Stimulated activated CD8-positive, alpha-beta memory T cell treated with anti-CD3 and anti-CD28 coated beads, Interleukin-4, amount 100 ng/mL, for 24 hours (primary cell): ENCODE measurements at regions not wholly inside any gene's neighbourhood (a gene's known extent, or its start where the extent isn't known, plus 50 kb on each side); places are given as distances from the start of the nearest gene placed in this dataset.

ENCODE experiments used
- DNase-seq: peaks from one replicate; pipeline ENCODE4 v3.0.0-alpha.2; 2020; ENCODE audit warnings: low read depth

DNA sequence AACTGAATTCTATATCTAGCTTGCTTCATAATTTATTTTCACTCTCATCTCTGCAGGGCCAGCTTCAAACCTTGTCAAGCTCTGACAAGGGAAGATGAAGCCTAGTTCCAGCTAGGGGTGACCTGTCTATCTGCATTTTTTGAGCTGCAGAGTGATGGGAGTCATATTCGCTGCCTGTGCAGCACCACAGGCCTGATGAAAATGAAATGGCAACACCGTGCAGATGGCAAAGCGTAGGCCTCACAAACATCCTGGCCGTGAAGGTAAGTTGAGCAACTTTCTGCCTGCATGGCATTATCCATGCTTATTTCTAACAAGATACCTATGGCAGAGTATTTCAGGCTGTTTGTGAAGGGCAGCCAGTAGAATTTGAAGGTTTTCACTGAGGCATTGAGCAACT, 86.4 kb upstream of the C1QTNF9B start:
- no peak for DNase-seq

DNA sequence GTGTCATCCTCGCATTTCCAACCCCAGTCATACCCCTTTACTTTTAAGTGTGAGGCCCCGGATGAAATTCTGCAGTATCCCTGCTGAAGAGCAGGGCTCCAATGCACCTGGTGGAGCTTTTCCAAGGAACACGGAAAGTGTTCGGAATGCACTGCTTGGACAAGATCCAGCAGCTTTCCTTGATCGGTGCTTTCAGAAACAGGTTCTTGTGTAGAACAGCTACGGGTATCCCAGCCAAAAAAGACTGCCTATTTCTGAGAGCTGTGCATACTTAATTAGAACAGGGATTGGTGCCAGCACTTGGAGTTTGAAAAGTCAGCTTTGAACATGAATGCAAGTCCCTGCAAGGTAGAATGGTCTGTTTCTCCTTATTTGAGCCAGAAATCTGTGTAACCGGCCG, 87.2 kb upstream of the C1QTNF9B start:
- no peak for DNase-seq

- no peak for DNase-seq
Measured at GRCh38 chr13:23985060-23985459, 87.8 kb upstream of the C1QTNF9B start.

DNA sequence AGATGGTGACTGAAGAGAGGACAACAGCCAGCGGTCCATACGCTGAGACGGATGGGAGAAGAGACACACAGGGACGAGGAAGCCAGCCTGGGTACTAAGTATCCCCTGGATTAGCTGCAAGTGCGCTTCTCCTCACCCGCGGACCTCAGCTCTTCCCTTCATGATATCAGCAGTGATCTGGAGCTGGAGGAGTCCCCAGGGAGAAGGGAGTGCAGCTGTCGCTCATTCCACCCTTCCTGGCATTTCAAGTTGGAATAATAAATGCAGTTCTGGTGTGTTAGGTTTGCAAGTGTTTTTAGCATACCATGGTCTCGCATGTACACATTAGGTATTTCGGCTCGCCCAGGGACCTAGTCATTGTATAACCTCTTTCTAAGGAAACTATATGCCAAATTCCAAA, 88.5 kb upstream of the C1QTNF9B start:
- DNase-seq = no peak

GRCh38 chr13:23986619-23987018, 89.3 kb upstream of the C1QTNF9B start:
- DNase-seq = no peak

- no peak for DNase-seq
Measured at GRCh38 chr13:23987331-23987894, 90.1 kb upstream of the C1QTNF9B start.

DNA sequence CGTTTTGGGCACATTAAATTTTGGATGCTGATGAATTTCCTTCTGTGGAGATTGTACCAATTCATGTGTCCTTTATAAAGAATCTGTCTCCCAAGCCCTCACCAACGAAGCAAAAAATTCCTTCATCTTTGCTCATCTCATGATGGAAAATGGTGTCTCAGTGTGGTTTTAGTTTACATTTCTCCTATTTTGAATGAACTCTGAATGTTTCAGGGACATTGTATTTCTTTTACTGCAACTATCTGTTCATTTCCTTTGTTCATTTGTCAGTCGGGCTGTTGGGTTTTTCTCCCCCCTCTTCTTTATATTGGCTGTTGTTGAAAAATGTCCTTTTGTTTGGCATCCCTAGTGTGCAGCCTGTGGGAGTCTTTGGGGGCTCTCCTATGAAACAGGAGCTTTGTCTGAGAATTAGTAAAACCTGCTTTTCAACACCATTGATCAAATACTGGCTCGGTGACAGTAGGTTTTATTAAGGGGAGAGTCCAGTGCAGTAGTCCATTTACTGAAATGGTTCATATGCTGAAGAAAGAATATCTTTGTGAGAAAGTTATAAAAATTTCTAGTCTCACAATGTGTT, 91.3 kb upstream of the C1QTNF9B start:
- DNase-seq = no peak

DNA sequence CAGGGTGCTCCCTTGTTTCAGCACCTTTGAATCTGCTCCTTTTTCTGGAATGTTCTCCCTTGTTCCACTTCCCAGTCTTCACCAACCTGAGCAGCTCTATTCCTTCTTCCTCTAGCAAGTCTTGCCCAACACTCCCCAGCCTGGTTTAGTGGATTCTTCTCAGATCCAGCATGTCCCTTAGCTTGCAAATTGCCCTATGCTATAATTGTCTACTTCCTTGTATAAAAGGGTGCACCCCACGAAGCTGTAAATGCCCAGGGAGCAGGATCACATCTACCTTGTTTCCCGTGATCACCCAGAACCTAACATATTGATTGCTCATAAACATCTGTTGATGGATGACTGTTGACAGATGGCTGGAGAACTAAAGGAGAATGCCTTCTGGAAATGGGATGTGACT, 93.2 kb upstream of the C1QTNF9B start:
- no peak for DNase-seq

GRCh38 chr13:23991119-23991518, 93.8 kb upstream of the C1QTNF9B start:
- DNase-seq = no peak

DNA sequence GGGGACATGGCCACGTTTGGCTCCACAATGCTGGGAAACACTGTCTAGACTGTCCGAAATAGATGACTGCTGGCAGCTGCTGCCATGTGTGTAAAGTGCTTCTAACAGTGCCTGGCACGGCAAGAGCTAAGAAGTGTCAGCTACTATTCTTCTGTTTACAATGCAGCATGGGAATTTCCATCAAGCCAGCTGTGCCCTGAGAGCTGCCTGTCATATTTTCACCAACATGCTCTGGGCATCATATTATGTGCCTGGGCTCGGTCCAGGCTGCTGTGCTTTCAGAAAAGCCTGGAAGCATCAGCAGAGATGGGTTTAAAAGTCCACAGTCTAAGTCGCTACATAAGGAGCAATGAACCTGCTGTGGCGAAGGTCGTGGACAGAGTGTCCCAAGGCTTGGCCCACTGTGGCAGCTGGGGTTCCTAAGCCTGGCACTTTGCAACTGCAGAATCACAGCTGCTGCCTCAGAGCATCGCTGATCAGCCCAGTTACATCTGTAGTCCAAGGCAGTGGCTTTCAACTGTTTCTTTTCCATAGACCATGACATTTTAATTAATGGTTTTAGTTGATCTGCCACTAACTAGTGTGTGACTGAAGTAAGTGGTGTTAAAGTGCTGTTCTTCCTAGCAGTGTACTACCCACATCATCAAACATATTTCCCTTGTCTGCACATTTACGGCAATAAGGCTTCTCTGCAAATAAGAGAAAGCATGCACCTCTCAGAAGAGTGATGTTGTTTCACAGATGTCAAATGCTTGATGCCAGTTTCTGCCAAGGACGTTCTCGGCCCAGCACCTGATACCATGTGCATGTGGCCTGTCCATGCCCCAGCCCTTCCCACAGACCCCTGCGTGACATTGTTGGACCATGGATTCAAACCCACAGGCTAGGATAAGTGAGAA, 95.7 kb upstream of the C1QTNF9B start:
- DNase-seq = no peak

- no peak for DNase-seq
Measured at GRCh38 chr13:23993680-23993985, 96.3 kb upstream of the C1QTNF9B start.

DNA sequence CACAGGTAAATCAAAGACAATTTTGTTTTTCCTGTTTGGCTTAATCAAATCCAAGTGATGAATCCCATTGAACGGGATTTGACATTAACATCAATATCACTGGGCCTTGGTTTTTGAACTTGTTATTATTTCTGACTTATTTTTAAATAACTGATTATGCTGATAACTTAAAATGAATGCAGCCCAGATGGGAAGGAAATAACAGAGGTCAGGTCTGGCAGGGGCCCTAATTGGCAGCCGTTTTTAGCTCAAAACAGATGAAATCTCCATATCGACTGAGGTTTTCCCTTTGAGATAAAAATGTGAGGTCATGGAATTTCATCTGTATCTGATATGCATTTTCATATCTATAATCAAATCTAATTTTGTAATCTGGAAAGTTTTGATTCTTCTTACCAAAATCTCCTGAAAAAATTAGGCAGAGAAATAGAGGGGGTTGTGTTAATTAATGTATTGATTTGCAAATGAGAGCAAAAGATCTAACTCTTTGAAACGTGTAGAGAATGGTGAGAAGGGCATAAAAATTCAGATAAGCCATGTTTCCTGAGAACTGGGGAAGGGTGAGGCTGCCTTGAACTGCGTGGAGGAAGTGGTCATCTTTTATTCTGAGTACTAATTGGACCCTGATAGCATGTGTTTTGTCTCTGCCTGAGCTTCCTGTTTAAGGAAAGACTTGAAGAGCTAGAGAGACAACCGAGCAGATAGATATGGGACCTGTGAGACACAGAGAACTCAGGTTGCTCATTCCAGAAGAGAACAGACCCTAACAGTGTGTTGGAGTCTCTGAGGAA, 98.2 kb upstream of the C1QTNF9B start:
- DNase-seq = no peak

- DNase-seq = no peak
Measured at GRCh38 chr13:23996456-23996855, 99.2 kb upstream of the C1QTNF9B start.

GRCh38 chr13:23999424-23999823, 102.1 kb upstream of the C1QTNF9B start:
- no peak for DNase-seq

DNA sequence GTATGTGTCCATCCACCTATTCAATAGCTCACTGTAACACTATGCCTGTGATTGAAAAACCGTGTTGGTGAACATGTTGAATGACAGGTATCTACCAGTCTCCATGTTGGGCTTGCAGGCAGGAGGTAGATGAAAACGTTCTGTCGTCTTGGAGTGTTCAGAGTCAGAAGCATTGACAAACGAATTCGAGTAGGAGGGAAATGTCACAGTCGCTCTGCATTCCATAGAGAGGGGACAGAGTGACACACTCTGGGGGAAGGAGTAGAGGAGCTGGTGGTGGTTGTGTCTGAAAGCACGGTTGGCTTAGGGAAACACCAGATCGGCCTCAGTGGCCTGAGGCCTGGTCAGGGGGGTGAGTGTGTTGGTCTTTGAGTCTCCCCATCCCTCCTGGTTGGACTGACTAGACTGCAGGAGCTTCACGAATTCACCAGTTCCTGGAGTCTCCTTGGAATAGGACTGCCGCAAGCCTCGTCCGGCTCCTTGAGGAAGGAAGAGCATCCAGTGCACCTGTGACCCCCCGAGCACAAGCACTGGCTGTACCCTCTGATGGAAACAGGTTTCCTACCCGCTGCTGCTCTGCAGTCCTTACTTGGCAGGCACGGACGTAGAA, 105.0 kb upstream of the C1QTNF9B start:
- no peak for DNase-seq

DNA sequence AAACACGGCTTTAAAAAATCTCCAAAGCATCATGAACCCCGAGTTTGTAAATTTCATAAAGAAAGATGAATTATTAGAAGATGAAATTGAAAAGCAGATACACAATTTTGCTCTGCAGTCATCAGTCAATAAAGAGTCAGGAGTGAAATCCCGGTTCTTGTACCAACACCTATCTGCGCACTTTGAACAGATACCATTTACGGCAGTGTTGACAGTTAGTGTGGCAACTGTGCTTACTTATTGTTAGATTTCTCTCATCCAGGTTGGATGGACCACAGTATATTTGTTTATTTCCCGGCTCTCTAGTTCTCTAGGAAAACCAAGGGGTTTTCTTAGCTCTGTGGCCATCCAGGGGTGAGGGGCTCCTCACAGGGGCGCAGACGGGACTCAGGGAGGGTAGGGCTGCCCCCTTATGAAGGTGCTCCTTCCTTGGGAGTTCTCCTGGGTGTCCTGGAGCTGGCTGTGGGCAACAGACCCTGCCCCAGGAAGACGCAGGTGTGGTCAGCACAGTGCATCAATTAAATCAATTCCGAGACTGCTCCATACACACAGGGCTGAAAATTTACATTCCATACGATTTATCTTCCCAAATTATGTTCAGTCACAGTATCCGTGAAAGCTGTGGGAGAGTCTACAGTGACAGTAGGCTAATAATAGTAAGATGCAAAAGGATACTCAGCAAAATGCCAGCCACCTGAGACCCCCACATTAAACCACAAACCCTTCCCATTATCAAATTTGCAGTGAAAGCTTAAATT, 107.0 kb upstream of the C1QTNF9B start:
- no peak for DNase-seq

DNA sequence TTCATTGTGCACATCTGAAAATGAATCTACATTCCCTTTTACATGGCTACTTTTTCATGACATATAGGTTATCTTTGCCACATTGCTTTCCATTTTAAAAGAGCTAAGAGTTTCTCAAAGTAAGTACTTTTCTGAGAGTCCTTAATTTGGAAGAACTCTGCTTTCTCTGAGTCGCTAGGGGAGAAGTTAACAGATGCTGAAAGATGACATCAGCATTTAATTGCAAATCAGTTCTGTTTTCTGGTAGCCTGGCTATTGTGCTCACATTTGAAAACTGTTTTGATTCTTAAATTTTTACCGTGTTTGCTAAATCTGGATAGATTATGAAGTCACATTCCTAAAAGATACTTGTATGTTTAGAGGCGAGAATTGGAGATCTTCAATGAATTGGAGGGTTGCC, 107.7 kb upstream of the C1QTNF9B start:
- DNase-seq = no peak

- DNase-seq = no peak
Measured at GRCh38 chr13:24005755-24006281, 108.5 kb upstream of the C1QTNF9B start.

DNA sequence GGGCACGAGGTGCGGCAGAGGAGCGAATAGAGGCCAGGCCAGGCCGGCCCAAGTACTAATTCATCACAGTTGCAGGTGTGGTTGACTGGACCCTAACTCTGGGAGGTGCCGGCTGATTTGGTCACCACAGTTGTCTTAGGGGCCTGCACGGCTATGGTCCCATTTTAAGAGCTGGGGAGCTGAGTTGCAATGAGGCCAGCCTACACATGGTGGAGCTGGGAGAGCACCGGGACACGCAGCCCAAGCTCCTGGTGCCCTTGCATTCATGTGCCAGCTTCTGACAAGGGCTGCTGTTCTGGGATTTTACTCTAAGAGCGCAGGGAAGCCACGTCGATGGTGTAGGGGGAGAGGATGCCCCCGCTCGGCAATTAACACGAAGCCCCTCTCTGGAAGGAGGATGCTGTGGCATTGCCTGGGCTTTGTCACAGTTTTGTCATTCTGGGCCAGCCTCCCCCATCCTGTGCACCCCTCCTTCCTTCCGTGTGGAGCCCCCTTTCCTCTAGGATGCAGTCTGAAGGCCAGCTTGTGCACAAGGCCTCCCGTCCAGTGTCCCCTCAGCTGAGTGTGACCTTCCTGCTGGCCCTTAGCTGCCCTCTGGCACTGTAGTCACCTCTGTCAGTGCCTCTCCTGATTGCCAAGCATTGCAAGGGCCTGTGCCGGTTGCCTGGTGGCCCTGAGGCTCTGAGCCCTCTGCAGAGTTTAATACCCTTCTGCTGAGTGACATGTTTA, 109.4 kb upstream of the C1QTNF9B start:
- no peak for DNase-seq

GRCh38 chr13:24007979-24008620, 110.8 kb upstream of the C1QTNF9B start:
- DNase-seq = no peak
